ENCODE measurements at regions not wholly inside any gene's neighbourhood (a gene's known extent, or its start where the extent isn't known, plus 50 kb on each side); places are given as distances from the start of the nearest gene placed in this dataset.

GRCh38 chr4:57658673-57659072 lies 548.5 kb upstream of the IGFBP7 start:
- no peak for DNase-seq

- DNase-seq: no peak
Observed at GRCh38 chr4:57658188-57658587, 548.0 kb upstream of the IGFBP7 start.

- DNase-seq: no peak
Observed at GRCh38 chr4:57655342-57655741, 545.2 kb upstream of the IGFBP7 start.

- no peak for DNase-seq
Observed at GRCh38 chr4:57652779-57653178, 542.6 kb upstream of the IGFBP7 start.

- no peak for DNase-seq
Observed at GRCh38 chr4:57640391-57641100, 530.4 kb upstream of the IGFBP7 start.

GRCh38 chr4:57639561-57640382 lies 529.6 kb upstream of the IGFBP7 start:
- DNase-seq: no peak

GRCh38 chr4:57635910-57636309 lies 525.7 kb upstream of the IGFBP7 start:
- DNase-seq: no peak

- no peak for DNase-seq
Observed at GRCh38 chr4:57633212-57633859, 523.2 kb upstream of the IGFBP7 start.

GRCh38 chr4:57632564-57632963 lies 522.4 kb upstream of the IGFBP7 start:
- no peak for DNase-seq

- DNase-seq: no peak
Observed at GRCh38 chr4:57631147-57631546, 521.0 kb upstream of the IGFBP7 start.

GRCh38 chr4:57628004-57628403 lies 517.8 kb upstream of the IGFBP7 start:
- DNase-seq: no peak

GRCh38 chr4:57614257-57614932 lies 504.2 kb upstream of the IGFBP7 start:
- no peak for DNase-seq

GRCh38 chr4:57612279-57612678 lies 502.1 kb upstream of the IGFBP7 start:
- no peak for DNase-seq

- DNase-seq: no peak
Observed at GRCh38 chr4:57607566-57608180, 497.5 kb upstream of the IGFBP7 start.

GRCh38 chr4:57605376-57605775 lies 495.2 kb upstream of the IGFBP7 start:
- no peak for DNase-seq

- no peak for DNase-seq
Observed at GRCh38 chr4:57602141-57602540, 492.0 kb upstream of the IGFBP7 start.

GRCh38 chr4:57591073-57591472 lies 480.9 kb upstream of the IGFBP7 start:
- DNase-seq: no peak

- DNase-seq: no peak
Observed at GRCh38 chr4:57588557-57588956, 478.4 kb upstream of the IGFBP7 start.

- no peak for DNase-seq
Observed at GRCh38 chr4:57580710-57581599, 470.8 kb upstream of the IGFBP7 start.

GRCh38 chr4:57575426-57575825 lies 465.2 kb upstream of the IGFBP7 start:
- no peak for DNase-seq

- no peak for DNase-seq
Observed at GRCh38 chr4:57554556-57555092, 444.4 kb upstream of the IGFBP7 start.

Measured in HCEC 1CT (cell line).